Stimulated activated CD4-positive, alpha-beta T cell treated with anti-CD3 and anti-CD28 coated beads, Interleukin-12 subunit alpha, Interleukin-12 subunit beta, amount 100 ng/mL, for 4 hours (primary cell): ENCODE measurements at regions not wholly inside any gene's neighbourhood (a gene's known extent, or its start where the extent isn't known, plus 50 kb on each side); places are given as distances from the start of the nearest gene placed in this dataset.

Source experiments
- DNase-seq: peaks from one replicate; pipeline ENCODE4 v3.0.0-alpha.2; 2020

DNA sequence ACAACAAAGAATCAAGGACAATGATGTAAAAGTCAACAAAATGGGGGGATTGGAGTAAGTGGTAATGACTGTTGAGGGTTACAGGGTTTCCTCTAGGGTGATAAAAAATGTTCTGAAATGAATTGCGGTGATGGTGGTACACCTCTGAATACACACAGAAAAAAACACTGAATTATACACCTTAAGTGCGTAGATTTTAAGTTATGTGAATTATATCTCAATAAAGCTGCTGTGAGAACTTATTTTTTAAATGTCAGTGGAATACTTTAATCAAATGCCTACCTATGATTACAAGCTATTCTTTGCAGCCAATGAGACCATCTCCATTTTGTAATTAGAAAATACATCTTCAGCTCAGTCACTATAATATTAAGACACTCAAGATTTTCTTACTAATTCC is 53.5 kb downstream of the ZNF608 start:
- no peak for DNase-seq

DNA sequence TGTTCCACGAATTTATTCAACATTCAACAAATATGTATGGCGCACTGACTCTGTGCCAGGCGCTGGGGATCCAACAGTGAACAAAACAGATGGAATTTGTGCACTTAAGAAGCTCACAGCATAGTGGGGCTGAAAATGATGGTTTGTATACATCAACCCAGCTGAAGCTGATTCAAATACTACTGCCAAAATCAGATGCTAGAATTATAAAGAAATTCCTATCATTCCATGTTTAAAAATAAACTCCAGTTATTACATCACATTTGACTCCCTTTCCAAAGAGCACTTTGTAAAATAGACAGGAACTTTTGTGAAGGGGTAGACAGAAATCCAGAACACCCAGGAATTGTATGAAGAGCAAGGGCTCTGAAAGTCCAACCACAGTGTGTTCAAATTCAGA is 54.1 kb downstream of the ZNF608 start:
- no peak for DNase-seq

DNA sequence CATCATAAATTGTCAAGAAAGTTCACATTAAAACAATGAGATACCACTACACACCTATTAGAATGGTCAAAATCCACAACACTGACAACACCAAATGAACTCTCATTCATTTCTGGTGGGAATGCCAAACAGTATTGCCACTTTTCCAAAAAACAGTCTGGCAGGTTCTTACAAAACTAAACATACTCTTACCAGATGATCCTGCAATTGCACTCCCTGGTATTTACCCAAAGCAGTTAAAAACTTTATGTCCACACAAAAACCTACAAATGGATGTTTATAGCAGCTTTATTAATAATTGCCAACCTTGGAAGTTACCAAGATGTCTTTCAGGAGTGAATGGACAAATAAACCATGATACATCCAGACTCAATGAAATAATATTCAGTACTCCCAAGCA is 56.8 kb downstream of the ZNF608 start:
- no peak for DNase-seq

DNA sequence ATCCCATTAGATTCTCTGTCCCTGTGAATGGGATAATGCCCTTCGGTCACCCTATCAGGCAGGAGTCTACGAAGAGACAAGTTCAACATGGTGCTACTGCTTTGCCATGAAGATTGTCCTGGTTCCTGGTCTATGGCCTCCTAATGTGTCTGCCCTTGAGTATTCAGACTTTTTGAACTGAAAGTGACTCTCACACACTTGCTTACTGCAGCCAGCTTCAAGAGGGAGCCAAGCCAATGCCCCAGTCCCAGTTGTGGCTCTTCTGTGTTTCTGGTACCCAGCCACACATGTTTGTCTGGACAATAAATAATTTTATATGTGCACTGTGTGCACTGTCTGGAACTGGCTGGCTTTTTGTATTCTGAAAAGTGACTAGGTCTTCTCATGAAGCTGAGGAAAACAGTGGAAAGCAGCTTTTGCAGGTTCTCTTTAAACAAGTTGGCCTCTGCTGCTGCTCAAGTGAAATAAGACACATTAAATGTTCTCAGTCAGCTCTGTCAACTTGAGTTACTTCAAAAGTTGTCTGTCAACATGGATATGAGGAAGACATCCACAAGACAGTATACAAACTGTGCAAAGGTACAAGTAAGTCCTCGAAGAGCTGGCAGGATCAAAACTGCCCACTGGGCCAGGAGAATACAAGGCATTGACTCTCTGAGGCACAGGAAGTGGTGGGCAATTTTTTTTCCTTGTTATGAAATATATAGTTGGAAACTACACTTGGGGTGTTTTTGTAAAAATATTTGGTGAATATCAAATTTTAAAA is 60.0 kb downstream of the ZNF608 start:
- no peak for DNase-seq

DNA sequence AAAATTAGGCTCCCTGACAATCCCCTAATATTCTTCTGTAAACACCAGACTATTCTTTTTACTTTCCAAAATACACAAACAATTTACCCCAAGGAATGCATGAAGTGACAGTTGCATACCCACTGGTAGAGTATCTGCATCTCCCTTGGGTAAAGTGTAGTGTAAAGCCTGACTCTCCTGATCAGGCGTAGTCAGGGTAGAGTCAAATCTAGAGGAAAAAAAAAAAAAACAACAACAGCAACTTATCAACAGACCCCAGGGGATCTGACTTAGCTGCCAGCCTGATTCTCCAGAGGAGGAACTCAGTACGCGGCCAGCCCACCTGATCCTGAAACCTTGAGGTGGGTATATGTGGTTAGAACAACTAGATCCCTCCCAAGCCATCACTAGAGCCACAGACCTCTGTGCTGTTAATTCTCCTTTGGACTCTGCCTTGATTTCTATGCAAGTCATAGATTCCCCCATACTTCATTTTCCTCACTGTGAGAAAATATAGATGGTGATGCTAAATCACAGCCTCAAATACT is 61.0 kb downstream of the ZNF608 start:
- no peak for DNase-seq

DNA sequence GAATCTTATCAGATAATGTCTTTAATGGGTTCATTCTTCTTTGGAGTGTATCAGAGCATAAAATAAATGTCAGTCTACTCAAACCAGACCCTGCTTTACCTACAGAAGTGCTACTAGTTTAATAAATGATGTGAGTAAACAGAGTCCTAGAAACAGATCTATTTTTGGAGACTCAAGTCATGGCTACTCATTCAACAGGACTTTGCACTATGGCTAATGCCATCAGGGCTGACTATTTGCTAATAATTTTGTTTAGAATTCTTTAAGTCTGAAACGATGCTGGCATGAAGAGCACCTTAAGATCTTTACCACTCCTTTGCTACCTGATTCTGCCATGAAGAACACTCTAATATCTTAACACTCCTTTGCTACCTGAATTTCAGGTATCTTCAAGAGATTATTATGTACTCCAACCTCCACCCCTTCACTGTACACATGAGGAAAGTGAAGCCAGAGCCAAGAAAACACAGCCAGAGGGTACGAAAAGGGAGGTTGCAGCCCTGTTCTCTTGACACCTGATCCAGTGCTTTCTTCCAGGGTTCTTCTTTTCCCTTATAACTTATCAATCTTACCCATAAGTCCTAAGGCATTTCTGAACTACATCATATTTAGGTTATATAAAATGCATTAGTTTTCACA is 62.4 kb downstream of the ZNF608 start:
- DNase-seq, result no peak

DNA sequence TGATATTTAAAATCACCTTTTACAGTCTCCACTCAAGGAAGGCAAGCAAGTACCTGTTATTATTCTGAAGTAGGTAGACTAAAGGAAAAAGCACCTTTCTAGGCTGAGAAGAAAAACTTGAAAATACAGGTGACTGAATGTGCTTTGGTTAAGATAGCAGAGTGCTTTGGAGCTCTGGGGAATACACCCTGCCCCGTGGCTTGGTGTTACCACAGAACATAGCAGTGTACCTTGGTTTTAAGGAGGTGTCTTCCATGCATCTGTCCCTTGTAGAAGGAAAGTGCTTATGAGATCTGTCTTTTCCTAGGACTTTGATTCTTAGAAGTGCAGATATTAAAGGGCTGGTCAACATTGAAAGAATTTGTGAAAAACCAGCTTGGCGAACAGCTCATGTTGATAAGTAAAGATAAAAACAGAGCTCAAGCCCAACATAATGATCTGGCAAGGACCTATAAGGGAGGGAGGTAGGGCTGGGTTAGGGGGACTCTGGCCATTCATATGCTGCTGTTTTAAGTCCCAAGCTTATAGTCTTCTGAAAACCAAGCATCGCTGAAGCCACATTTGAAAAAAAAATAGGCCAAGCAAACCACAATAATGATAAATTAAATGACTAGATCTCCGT is 66.8 kb downstream of the ZNF608 start:
- DNase-seq, result no peak

DNA sequence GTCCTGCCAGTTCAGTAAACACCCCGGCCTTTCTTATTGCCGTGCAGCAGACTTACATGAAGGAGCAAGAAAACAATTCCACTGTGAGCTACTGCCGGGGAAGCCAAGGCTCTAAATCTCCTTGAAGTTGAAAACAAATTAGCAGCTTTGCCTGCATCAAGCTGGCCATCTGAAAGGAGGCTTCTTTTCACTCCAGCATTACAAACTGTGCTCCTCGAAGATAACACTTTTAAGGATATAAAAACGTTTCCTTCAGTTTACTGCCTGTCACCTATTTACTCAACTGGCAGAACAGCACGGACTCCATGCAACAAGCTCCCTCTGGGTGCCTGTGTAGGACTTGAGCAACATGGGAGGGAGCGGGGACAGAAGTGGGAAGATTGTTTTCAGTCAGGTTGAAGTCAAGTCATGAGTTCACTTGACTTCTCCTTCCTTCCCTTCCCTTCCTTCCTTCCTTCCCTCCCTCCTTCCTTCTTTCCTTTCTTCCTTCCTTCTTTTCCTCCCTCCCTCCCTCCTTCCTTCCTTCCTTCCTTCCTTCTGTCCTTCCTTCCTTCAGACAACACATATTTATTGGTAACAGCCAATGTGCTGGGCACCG is 67.4 kb downstream of the ZNF608 start:
- no peak for DNase-seq

DNA sequence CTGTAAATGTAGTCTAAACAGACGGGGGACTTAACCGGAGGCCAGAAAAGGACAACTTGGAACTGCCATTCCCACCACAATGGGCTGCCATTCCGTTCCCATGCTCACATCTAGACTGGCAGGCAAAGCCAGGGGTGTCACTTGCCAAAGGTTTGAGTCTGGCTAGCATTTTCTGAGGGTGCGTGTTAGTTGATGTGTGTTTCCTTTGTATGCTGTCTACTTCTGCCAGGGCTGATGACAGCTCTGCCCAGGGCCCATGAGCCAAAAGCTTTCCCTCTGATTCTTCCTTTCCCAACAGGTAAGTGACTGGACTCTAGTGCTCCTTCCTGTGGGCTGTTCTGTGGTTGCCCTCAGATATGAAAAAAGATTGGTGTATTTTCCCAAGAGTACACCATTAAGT is 68.0 kb downstream of the ZNF608 start:
- DNase-seq, result no peak

DNA sequence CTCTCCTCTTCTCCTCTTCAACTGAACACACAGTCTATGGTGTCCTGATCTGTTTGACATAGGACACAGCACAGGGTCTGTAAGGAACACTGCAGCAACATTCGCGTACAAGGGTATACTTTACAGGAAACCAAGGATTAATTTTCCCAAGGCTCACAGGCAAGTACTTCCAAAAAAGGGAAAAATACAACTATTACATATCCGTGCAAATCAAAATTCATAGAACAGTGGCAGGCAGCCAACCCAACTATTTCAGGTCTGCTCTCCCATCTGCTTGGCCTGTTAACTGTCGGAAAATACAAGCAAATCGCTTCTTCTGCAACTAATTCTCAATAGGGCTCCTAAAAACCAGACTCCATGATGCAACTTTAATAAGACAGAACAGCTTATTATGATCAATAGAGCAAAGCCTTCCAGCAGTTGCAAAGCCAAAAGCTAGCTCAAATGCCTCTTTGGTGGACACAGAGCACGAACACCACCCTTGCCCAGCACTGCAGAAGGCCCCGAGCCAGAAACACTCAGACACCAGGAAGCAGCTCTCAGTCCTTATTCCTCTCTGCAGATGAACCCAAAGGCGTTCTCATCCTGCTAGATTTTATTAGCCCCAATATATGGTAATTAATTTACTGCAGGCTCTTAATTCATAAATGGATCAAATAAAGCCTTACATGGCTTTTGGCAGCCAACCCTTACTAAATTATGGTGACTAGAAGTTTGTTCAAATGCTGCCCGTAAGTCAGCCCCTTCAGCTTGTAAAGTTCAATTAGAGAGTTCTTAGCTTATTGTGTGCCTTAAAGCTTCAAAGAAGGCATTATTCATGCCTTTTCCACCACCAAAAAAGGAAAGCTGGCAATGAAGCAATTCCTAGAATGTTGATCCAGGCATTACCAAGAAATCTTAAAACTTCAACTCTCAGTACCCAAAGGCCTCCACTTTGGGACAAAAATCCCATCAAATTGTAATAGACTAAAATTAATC is 68.8 kb downstream of the ZNF608 start:
- no peak for DNase-seq

DNA sequence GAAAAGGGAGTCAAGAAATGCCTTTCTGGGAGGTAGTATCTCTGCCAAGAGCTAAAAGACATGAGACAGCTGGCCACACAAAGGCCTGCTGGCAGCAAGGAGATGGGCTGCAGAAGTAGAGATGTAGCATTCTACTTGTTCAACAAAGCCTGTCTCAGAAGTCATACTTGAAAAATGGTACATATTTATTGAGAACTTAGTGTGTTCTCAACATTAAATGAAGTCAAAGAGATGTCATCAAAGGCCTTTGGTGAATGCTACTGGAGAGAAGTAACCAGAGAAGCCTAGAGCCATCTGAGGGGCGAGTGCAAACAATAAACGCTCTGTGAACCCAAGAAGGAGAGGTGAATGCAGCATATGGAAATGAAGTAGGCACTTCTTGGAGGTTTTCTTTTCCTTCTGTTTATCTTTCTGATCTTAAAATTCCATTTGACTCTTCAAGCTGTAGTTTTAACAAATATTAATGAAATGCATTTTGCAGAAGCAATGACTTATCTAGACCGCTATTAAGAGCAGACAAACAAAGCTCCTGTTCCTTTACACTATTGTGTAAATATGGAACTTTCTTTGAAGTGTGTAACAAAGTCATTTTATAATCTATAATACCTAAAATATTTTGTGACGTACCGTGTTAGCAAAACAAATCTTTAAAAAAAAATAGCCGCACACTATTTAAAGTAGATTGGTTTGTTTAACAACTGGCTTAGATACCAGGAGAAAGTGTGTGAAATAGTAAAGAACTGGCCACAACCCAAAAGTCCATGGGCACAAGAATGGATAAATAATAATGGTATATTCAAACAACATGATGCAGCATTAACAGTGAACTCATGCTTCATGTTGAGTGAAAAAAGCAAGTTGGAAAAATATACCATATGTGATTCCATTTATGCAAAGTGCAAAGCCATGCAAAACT is 70.2 kb downstream of the ZNF608 start:
- DNase-seq, result no peak

DNA sequence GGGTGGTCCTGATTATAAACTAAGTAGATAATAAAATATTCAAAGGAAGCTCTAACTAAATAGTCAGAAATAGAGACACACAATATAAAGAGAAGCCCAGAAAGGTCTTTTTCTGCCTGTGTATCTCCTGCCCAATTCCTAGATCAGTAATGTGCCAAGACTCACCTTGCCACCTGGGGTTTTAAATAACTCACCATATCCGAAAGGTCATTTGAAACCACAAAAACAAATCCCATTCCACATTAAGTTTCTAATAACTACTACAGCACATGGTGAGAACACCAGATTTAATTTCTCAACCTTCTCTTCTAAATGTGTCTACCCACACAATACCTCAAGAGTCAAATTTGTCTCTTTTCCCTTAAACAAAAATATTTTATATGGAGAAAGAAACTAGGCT is 75.2 kb downstream of the ZNF608 start:
- DNase-seq, result no peak

DNA sequence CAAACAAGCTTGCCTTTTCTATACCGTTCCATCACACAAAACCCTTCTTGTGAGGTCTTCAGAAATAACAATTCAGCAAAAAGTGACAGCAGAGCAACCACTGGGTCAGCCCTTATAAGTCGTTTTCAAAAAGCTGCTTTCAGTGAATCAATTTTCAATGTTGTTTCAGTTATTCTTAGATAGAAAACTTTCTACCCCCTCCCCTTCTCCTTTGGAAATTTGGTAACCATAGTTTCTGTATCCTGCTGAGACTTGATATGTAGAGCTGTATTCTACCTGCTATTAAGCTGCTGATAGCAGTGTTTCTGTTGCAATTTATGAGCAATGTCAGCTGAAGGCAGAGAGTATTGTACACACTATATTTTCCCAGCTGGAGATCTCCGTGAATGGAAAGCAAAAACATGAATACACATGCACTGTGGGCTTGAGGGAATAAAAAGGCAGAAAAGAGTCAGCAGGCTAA is 75.7 kb downstream of the ZNF608 start:
- no peak for DNase-seq

DNA sequence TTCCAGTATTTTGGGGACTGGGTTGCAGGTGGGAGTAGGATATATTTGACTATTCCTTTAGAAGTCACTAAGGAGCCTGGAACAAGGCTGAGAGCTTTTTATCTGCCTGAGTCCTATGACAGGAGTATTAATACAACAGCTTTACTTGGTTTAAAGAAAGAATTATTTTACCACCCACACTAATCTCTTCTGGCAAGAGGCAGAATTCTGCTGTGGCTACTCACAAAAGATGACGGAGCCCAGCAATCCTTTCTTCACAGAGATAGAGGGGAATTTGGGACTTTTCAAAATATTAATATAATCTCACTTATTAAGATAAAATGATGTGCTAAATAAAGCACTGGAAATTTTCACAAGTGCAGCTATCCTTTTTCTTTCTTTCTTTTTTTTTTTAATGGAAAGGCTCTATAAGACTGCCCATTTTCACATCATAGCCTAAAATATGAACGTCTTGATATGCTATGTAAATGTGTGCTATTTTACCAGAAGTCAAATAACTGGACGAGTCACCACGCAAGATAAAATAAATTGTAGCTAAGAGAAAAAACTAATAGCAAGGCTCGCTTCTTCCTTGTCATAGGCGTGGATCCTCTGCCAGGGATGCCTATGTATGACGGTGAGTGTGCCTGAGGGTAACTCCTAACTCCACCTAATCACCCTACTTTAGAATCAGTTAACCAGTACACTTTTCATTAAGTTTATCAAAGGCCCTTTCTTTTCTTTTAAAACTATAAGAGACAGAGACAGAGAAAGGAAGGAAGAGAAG is 76.3 kb downstream of the ZNF608 start:
- DNase-seq, result no peak

DNA sequence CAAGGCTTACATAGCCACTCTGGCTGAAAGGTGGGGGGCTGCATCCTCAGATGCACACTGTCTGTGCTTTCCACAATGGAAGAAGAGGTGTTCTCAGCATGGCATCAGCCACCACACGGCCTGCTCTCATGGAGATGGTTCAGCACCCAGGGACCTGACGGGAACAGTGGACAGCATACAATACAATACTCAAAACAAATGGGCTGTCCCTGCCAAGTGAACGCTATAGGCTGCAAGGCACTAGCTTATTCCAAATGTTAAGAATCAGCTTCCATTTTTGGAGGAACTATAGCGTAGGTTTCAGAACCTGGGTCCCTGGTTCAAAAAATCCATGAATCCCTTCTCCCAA is 77.2 kb downstream of the ZNF608 start:
- no peak for DNase-seq

DNA sequence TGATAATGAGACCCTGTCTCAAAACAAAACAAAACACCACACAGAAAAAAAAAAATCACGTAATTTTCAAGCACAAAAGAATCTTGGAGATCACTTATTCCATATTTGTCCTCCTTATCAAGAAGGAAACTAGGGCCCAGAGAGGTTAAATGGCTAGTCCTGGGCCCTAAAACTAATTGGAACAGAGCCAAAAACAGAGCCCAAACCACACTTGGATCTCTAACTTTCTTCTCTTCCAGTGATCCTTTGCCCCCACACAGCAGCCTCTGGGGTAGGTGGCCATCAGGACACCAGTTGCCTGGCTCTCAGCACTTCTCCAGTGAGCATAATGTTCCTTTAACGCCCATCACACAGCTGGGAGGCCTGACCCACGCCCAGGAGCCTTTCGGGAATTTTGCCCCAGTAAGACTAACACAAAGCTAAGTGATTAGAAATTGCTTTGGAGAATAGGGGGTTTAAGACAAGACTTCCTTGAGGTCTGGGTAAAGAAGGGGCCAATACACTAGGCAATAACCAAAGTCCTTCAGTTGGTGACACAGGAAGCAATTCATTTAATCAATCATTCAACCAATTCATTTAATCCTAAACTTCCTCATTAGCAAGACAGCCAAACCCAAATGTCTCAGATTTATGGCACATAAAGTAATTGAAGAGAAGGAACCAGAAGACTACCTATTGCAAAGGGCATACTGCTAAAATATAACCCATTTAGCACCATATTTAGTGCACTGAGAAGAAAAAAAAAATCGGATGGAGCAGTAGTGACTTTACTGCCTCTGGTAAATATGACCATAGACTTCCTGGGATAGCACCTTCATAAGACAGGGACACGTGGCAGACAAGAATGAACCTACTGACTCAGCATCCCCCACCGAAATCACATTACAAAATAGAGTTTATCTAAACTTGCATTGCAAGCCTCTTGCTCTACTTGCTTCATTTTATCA is 77.8 kb downstream of the ZNF608 start:
- no peak for DNase-seq

DNA sequence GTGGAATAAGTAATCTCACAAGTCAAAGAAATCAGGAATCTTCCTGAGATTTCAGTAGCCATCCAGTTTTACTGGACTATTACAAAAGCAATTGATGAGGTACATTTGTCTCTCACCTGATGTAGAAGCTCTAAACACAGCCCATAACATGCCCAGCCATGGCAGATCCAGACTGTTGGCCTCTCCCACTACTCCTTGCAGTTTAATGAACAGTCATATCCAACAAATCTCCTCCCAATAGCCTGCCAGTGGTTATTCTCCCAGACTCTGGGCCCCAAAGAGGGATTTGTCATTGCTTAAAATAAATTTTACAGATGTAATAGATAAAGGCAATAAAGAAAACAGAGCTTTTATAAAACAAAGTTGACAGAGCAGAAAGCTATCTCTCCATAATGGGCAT is 80.8 kb downstream of the ZNF608 start:
- no peak for DNase-seq

DNA sequence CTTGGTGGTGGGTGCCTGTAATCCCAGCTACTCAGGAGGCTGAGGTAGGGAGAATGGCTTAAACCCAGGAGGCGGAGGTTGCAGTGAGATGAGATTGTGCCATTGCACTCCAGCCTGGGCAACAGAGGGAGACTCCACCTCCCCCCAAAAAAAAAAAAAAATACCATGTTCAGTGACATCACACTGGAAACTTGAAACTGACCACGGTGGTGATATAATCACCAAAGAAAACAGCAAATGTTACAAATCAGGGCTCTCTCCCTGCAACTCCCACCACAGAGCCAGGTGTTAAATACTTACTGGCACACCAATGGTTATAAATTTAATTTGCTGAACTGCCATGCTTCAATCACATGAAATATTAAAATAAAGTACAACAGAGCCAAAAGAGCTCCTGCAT is 81.4 kb downstream of the ZNF608 start:
- no peak for DNase-seq

DNA sequence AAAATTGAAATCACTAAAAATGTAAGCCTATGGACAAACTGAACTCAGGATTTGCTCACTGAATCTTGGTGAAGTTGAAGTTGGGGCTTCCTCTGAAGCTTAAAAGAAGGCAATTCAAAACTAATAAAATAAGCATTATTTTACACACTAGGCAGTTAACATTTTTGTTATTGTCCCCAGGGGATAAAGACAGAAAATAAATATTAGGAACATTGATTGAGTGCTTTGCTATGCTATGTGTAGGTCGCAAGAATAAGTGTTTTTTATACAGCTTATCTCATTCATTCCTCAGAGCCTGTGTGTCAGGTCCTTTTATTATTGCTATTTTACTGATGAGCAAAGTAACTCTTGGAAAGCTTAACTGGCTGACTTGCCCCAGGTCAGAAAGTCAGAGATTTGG is 82.2 kb downstream of the ZNF608 start:
- no peak for DNase-seq
